HG02970 (cell line): ENCODE measurements at regions not wholly inside any gene's neighbourhood (a gene's known extent, or its start where the extent isn't known, plus 50 kb on each side); places are given as distances from the start of the nearest gene placed in this dataset.
"Not testable (repeated sequence)": the region's sequence is repeated elsewhere in the genome, so short reads cannot be mapped to it uniquely, and the experiment has no call there.

ENCODE experiments used
- ATAC-seq: cut with Tn5 transposase; IDR thresholded peaks from one replicate; pipeline ENCODE4 v1.9.1; 2021; ENCODE audit warnings: mild to moderate bottlenecking, moderate library complexity, moderate number of reproducible peaks; ENCODE audit not compliant: unreplicated experiment, low FRiP score

GRCh38 chr12:127607146-127607725, 659.7 kb upstream of the TMEM132C start:
- no peak for ATAC-seq

- not testable (repeated sequence) for ATAC-seq
These were observed 658.6 kb upstream of the TMEM132C start for GRCh38 chr12:127608359-127608758.

DNA sequence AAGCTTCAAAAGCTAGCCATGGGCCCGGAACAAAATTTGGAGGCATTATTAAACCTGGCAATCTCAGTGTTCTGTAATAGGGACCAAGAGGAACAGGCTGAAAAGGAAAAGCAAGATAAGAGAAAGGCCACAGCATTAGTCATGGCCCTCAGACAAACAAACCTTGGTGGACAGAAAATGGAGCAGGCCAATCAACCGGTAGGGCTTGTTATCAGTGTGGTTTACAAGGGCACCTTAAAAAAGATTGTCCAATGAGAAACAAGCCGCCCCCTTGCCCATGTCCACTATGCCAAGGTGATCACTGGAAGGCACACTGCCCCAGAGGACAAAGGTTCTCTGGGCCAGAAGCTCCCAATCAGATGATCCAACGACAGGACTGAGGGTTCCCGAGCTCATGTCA, 653.9 kb upstream of the TMEM132C start:
- no peak for ATAC-seq

GRCh38 chr12:127619869-127620734, 646.9 kb upstream of the TMEM132C start:
- no peak for ATAC-seq

GRCh38 chr12:127620735-127621355, 646.1 kb upstream of the TMEM132C start:
- no peak for ATAC-seq

DNA sequence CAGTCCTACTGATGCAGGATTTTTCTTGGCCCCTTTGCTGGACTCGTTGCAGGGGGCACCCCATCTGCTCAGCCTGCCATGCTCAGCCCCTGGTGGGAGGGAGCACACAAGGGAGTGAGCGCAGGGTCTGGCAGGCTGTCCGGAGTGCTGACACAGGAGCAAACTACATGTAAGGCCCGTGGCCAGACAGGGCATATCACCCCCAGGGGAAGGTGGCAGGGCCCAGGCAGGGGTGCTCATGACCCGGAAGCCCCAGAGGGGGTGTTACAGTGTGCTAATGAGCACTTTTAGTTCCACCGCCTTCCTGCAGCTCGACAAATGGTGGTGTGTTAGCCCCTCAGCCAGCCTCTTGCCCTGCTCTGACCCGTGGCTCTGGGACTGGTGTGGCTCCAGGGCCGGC, 645.6 kb upstream of the TMEM132C start:
- ATAC-seq, result no peak

GRCh38 chr12:127623362-127623761, 643.6 kb upstream of the TMEM132C start:
- no peak for ATAC-seq

DNA sequence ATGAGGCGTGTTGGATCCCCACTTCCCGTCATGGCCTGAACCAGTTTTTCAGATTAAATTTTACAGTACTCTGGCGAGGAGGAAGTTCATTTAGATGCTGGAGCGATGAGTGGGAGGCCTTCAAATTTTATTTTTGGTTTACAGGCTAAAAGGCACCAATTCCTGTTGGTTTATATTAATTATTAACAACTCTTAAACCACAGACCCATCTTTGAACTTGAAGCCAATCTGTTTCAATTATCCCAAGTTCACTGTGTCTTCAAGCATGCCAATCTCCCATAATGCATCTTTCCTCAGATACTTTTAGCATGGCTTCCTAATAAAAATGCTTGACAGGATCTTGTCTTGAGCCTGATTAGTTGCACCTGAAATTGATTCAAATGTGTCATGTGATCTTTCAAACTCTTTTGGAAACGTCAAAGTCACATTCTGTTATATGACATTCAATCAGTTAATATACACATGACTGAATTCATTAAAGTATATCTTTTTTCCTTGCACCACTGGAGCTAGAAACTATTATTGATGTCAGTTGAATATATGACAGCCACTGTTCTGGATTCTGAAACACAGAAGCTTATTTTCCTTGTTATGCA, 641.7 kb upstream of the TMEM132C start:
- ATAC-seq, result no peak

GRCh38 chr12:127628645-127629044, 638.3 kb upstream of the TMEM132C start:
- ATAC-seq, result no peak

DNA sequence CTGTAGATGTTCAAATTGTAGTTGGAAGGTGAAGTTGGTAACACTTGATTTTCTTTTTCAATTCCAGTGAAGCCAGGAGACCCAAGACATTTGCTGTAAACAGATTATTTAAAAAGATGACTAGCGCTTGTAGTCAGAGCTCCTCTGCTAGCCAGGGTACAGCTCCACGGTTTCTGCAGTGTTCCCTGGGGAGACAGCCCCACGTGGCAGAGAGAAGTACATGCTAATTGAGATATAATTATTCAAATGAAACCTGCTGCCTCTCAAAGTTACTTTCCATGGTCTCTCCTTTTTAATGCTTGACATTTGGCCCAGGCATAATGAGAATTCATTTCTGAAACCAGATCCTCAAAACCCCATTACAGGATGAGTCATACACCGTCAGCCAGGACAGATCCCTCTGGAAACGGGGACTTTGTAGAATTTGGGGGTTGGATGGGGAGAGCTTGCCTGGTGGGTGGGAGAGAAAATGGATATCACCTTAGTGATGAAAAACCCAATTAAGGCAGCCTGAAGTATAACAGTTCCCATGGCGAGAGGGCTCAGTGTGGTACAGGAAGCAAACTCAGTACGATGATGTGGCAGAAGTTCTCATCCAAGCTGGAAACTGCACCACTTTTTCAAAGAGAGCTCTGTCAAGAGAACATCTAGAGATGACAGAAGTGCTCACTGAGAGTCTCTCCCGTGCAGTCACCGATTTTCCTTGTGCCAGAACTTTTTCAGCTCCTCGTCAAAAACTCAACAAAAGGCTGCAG, 637.7 kb upstream of the TMEM132C start:
- no peak for ATAC-seq

DNA sequence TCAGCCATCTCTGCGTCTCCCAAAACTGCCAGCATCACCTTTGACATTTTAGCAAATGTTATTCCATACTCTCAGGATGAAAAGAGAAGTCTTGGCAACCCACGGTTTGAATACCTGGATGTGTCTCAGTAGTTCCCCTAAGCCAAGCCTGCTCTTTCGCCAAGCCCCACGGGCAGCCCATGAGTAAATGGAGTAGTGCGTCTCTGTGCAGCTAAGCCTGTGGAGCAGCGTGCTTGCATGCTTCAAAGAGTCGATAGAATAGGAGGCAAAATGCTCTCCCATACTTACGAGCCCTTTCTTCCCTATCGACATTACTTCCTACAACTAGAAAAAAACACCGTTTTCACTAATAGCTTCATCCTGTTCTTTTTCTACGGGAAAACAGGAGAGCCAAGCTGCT, 634.5 kb upstream of the TMEM132C start:
- no peak for ATAC-seq

DNA sequence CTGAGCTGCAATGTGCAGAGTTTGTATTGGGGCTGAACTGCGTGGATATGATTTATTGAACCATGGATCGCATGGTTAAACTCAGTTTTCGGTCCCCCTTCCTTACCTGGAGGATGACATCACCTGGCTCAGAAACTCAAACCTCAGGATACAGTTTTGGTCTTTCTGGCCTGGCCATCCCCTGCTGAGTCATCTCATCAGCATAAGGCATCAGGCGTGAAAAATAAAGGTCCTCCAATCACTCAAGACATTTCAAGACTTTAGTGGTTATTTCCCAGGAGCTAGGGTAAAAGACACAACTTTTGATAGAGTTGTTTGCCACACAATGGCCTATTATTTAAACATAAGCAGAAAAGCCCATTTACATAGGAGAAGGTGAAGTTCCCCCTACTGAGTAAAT, 631.1 kb upstream of the TMEM132C start:
- ATAC-seq, result no peak

DNA sequence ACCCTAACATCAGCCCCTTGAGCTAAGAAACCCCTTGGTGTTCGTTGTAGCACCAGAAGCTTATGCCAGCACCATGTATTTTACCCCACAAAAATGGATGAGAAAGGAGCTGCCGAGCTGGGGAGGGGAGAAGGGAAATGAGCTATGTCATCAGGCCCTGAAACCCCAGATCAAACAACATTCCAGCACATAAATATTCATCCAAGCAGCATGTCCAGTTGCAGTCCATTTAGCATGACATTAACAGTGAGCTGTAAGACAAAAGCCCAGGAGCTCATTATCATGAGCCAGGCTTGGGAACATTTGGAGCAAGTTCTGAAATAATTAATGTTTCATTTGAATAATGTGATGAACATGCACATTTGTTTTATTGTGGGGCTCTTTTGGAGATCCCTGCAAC, 630.1 kb upstream of the TMEM132C start:
- ATAC-seq, result no peak

- ATAC-seq, result no peak
These were observed 626.6 kb upstream of the TMEM132C start for GRCh38 chr12:127640181-127640886.

DNA sequence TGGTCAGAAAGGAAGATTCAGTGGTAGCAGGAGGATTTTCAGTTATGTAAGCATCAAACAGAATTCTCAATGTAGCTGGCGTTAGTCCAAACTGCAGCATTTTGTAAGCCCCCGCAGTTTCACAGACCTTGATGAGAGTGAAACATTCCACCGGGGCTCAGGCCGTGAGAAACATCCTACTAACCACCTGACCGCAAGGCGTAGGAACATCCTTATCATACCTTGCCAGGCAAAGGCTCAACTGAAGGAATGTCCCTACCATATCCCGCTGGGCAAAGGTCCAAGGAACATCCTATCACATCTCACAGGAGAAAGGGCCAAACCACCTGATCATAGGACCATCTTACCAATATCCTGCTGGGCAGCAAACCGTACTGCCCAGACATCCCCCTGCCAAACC, 624.8 kb upstream of the TMEM132C start:
- ATAC-seq, result no peak

DNA sequence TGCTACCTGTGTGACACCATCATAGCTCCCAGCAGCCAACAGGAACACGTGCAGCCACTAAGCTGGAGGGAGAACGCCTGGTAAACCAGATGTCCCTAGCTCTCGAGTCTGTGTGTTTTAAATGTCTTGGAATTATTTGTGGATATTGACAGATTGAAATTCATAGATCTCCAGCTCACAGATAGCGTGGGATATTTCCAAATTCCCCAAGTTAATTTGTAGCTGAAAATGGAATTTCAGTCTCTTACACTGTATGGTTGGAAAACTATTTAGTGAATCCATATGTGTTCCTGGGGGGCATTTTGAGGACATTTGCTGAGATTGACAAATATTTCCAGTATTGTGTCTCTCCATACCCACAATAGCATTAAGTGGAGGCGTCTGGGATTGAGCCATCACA, 618.6 kb upstream of the TMEM132C start:
- no peak for ATAC-seq

GRCh38 chr12:127649961-127650360, 617.0 kb upstream of the TMEM132C start:
- ATAC-seq, result no peak

DNA sequence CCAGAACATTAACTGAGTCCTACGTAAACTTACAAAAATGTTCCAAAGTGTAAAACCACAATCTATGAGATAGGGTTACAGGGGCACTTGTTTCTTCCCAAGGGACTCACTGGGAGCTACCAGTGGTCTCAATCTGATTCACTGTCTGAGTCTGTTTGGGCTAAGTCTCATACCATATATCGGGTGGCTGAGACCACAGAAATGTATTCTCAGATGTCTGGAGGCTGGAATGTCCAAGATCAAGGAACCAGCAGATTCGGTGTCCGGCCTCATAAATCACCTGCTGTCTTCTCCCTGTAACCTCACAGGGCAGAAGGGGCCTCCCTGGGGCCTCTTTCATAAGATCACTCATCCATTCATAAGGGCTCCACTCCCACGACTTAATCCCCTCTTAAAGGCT, 616.3 kb upstream of the TMEM132C start:
- no peak for ATAC-seq

DNA sequence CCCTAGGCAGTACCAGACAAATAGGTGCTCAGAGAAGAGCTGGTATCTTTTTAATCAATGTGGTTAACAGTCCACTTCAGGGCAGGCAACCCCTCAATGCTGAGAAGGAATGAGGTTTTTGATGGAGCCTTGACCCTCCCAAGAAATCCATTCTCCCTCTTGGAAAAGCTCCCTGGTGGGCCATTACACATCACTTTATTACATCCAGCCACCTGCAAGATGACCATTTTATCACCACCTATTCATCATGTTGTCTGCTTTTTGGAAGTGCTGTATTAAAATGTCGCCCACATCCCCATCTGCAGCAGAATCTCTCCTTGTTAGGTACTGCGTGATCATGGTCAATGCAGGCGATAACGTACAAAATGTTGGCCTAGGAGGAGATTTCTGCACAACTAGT, 614.7 kb upstream of the TMEM132C start:
- no peak for ATAC-seq

DNA sequence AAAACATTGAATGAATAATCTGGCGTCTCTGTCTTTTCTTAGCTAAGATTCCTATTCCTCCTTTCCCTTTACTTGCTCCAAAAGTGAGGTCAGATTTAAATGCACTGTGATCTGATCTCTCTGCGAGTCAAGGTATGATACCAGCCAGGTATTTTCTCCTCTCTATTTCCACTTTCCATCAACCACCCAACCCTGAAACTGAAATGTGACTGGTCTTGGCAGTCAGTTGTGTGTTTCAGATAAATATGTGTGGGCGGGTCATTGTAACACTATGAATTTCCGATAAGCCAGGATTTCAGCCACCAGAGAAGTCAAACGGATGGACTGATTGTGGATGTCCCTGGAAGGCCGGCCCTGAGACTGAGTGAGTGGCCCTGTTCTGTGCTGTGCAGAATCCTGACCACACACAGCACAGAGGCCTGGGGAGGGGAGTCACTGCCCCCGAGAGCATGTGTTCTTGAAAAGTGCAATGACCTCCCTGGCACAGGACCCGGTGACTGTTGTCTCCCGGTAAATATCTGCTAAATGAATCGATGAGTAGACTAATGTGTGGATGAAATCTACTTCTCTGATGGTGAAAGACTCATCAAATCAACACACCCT, 612.5 kb upstream of the TMEM132C start:
- ATAC-seq, result no peak
